Daoy (cell line): ENCODE measurements at regions not wholly inside any gene's neighbourhood (a gene's known extent, or its start where the extent isn't known, plus 50 kb on each side); places are given as distances from the start of the nearest gene placed in this dataset.

ENCODE experiments used
- DNase-seq: peaks from one replicate; pipeline ENCODE4 v3.0.0-alpha.2; 2015; ENCODE audit warnings: low read depth

DNA sequence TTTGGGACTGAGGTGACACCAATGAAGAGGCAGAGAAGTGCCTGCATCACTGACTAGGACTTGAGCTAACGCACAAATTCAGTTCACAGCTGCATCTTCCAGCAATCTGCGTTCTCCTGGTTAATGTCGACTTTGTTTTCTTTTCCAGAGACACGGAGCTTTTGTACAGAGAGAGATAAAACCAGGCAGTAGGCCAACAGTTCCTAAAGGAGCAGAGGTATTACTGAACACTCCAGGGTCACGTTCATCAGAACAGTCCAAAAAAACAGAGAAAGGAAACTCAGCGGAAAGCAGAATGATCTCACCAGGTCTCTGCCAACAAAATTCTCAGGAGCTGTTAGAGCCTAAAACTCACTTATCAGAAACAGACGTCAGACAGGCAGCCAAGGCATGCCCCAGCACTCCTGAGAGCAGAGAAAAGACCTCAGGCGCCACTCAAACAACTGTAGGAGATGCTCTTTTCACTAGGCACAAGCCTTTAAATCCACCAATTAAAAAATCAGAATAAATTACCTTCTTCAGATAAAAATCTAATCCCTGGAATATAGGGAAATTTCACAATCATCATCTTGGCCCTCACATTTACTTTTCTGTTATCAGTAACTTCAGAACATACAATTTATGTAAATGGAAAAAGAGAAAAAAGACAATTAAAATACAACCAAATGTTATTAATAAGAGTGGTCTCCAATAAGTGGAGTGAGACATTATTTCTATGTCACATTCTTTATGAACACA lies 95.9 kb upstream of the SPTBN1 start:
- peak; percentile 30 for DNase-seq

DNA sequence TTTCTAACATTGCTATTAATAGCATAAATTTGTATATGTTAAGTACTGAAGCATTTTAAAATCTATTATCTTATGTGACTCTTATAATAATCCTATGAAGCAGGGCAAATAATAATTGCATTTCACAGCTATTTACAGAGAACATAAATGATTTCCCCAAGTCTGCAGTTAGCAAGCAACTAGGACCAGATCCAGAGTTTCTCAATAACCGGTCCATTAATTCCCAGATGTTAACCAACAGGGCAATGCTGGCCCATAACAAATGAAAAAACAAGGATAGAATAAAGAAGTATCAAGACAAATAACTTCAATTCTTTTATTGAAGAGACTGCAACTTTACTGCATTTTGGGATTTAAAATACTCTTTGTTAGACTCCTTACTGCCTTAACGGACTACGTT lies 91.7 kb upstream of the SPTBN1 start:
- DNase-seq, result no peak

DNA sequence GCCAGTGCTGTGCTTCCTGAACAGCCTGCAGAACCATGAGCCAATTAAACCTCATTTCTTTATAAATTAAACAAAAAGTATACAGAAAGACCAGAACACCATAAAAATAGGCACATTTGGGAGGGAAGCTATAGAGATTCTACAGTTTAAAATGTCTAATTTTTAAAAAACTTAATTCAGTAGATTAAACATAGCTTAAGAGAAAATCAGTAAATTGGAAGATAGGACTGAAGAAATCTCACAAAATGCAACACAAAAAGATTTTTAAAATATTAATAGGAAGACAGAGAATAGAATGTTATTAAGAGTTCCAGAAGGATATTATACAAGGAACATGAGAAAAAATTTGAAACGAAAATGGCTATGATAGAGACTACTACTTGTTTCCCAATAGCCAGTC lies 90.5 kb upstream of the SPTBN1 start:
- DNase-seq, result no peak

DNA sequence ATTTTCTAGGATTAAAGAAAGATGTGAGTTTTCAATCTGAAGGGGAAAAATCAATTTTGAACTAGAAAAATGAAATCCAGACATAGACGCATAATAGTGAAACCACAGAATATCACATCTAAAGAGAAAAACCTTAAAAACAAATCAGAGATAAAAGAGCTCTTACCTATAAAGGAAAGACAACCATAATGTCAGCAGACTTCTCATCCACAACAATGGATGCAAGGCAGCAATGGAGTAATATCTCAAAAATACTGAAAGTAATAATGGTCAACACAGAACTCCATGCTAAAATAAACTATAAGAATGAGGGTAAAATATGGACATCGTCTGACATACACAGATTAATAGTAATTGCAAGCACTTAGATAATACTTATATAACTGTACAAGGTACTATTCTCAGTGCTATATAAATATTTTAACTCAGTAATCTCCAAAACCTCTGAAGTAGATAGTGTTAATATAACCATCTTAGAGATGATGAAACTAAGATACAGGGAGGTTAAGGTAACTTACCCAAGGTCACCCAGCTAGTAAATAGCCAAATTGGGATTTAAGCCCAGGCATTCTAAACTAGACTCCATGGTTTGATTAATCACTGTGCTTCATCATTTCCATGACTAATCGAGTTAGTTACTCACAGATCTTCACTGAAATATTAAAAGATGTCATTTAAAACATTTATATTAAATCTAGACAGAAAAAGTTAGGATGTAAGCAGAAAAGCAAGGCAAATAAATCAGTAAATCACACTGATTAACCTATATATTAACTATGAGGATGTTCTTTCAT lies 89.4 kb upstream of the SPTBN1 start:
- no peak for DNase-seq

DNA sequence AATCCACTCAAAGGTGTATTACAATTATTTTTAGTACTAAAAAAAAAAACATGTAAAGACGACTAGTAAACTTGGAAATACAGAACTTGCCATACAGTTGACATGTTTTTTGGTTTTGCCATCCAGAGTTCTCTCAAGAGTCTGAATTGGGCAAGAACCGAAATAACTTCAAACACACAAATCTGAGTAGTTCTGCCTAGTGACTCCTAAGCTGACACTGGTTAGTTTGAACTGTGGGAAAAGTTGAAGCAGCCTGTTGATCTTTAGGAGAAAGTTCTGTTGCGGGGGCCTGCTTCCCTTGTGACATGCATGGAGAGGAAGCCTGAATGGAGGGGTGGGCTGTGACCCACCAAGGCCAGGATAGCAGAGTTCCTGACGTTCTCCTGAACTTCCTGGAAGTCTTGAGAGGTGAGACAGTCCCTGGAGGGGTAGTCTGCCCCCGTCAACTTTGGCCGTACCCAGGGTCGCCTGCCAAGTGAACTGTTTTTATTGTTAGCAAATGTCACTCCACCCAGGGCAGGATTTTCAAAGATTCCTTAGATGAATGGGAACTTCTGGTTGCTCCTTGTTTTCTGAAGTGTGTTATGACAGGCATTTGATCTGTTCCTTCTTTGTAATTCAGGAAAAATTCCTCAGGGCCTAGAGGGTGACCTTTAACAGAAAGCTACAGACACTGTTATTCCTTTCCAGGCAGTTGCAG lies 85.6 kb upstream of the SPTBN1 start:
- DNase-seq, result no peak

DNA sequence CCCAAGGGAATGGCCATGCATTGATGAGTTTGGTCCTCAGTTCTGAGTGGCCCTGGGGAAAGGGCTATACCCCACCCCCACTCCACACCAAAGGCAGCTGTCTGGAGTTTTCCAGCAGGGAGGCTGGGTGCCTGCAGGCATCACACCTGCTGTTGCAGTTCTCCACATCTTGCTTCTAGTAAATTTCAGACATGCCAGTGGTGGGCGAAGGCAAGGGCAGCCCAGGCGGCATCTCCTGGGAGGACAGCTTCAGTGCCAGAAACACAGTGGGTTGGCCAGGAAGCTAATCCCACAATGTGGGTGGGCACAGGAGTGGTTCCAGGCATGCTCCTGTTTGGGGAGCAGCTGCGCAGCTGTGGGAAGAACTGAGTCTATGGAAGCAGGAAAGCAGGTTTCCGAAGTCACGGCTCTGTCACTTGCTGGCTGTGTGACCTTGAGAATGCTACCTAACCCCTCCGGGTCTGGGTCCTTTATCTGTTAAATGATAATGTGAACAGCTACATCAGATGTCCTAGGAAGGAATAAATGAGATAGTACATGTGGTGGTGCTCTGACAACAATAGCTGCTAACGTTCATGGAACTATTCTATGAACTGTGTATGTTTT lies 84.6 kb upstream of the SPTBN1 start:
- DNase-seq, result no peak

DNA sequence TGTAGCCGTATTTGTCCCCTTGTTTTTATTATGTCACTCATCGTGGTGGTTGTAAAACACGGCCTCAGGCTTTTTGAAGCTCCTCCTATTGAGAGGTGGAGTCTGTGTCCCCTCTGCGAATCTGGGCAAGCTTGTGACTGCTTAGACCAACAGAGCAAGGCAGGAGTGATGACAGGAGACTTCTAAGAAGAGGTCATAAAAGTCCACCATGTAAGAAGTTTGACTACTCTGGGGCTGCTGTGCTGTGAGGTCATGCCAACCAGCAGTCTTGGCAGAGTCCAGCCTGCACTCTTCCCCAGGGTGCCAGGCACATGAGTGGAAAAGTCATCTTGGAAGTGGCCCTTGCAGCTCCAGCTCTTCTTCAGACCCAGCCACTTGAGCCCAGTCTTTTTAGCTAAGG lies 83.8 kb upstream of the SPTBN1 start:
- no peak for DNase-seq

DNA sequence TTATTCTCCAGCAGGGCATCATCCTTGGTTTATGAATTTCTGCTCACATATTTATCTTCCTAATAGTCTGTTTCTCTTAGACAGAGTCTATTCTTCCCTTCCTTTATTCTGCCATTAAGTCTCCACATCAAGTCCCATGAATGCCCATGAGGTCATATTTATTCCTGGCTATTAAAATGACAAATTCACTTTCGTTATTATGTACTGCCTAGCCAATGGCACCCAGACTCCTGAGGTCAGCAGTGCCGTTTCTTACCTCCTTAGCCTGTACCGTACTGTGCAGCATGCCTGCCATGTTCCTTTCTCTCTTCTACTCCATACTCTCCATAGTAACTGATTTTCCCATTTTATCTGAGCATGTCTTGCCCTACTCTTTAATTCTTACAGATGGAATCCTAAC lies 82.3 kb upstream of the SPTBN1 start:
- DNase-seq, result no peak

DNA sequence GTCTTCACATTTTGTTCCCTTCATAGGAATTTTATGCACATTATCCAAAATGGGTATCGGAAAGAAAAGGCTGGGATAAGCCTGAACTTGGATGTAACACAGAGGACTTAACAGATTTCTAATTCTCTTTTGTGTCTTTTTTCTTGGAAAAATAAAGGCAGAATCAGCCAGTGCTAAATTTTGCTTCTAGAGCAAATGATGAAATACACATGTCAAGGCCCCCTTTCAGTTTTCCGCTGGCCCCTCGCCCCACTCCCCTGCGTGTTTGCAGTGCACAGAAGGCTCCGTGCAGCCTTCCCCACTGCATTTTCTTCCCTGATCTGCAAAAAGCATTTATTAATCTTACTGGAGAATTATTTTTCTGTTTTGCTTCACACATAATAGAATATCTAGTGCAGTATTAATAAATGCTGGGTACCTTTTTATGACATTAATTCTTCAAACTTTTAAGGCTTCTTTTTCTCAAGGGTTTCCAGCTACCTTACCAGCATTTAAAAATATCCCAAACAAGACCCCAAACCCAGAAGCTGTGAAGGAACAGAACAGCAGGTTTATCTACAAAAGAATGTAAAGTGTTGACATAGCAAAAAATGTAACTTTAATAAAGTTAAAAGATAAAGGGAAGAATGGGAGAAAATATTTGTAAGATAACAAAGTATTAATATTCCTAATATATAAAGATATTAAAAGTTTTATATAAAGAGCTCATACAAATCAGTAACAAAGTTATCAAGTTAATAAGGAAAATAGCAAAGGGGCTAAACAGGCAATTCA lies 81.3 kb upstream of the SPTBN1 start:
- no peak for DNase-seq

DNA sequence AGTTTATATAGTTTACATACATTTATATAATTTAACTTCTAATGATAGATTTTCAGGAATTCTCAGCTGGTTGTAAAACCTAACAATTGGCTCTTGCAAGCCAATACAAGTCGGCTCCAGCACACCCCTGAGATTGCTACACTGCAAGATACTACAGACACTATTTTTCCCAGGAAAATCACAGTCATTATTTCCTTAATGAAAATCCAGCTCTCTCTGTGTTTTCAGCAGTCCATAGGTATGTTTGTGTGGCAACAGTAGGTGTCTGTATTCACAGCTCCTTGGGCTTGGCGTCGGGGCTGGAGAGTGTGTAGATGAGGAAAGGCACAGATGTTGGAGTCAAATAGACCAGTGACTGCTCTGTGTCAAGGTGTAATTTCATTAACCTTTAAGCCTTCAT lies 78.7 kb upstream of the SPTBN1 start:
- no peak for DNase-seq

DNA sequence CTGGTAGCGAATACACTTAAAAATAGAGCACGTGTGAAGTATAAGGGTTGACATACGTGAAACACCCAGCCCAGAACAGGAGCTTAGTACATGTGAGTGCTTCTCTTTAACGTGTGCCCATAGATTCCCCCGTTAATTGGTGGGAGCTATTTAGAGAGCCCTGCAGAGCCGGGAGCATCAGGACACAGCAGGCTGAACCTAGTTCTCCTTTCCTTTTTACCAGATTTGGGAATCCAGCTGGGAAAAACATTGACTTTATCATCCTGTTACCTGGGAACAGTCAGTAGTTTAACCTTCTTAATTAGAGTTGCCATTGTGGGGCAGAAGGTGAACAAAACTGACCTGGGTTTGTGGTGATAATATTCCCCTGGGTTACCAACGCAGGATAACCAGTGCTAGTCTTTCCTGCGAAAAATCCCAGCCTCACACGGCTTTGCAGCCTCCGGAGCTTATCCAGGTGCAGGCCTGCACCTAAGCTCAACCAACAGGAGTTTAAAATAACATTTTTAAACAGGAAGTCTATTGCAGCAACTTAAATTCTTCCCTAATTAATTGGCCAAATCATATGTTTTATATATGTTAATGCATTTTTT lies 78.1 kb upstream of the SPTBN1 start:
- DNase-seq, result no peak

DNA sequence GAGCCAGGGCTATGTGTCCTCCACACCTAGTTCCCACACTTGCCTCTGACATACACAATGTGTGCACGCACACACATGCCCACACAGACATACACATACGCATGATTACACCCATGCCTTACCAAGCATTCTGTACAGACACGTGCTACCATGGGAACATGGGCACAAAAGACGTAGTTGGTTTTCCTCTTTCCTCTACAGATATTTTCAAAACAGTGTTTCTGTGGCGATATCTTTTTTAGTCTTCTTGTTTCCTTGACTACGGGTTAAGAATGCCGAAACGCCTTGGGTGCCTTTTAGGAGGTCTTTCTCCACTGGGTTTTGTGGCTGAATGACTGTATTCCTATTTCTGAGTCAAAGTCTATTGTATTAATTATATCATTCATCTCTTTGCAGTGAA lies 75.5 kb upstream of the SPTBN1 start:
- DNase-seq, result no peak

DNA sequence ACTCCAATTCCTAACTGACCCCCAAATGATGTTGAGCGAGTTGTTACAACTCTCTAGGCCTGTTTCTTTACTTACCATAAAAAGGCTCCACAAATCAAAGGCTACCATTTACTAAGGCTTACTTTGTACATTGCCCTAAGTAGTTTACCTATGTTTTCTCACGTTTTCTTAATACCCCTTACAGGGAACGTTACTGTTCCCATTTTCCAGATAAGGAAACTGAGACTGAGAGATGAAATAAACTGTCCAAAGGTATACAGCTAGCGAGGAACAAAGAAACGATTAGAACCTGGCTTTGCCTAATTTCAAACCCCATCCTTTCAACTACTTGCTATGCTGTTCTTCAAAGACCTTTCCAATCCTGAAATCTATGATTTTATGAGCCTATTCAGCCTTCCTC lies 74.8 kb upstream of the SPTBN1 start:
- DNase-seq, result no peak

DNA sequence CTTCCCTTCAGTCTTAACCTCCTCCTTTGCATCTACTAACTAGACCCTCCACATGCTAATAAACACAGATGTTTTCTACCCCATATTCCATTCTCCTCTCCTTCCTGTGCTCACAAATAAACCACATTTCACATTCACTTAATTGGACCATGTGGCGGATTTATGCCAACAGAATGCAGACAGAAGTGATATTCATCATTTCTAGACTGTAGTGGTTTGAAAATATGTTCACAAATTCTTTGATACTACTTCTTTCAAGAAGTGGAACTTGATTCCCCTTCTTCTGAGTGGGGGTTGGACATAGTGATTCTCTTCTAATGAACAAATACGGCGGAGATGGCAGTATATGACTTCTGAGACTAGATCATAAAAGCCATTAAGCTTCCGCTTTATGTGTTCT lies 73.5 kb upstream of the SPTBN1 start:
- DNase-seq, result no peak

DNA sequence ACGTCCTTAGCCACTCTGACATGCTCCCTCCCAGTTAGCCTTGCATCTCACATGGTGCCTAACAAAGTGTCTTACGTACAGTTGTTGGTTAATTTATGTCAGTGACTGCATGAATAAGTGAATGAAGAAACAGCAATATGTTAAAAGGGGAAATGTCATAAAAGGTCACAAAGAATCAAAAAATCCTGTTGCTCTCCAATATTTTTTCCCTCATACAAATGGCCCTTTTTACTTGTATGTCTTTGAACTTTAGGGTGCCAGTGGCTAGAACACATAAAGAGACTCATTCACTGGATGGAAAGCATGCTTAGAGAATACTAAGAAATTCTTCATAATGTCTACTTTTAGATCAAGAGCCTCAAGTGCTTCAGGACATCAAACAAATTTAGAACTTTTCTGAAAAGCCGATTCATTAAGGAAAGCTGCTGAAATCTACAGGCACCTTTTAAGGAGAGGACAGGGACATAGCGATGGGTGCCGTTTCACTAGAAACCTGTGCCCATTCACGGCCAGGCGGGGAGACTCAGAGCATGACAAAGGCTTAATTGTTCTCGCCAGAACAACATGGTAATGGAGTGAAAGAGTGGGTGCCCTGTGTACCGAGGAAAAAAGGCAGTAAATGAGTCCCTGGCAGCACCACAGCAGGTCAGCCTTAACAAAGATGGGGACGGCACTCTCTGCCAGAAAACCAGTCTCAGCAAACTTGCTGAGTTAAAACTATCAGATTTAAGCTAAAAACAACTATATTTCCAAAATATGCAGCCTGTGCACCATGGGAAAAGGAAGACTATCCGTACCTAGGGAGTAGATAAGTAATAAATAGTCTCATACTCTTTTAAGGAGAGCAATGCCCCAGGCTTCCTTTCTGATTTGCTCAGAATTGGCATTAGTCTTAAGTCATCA lies 71.6 kb upstream of the SPTBN1 start:
- DNase-seq, result no peak

DNA sequence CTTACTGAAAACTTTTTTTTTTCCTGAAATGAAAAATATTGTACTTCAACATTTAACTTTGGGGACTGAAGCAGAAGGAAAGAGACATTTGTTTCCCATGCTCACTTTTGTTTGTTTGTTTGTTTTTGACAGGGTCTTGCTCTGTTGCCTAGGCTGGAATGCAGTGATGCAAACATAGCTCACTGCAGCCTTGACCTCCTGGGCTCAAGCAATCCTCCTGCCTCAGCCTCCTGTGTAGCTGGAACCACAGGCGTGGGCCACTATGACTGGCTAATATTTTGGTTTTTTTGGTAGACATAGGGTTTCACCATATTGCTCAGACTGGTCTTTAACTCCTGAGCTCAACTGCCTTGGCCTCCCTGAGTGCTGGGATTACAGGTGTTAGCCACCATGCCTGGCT lies 70.9 kb upstream of the SPTBN1 start:
- DNase-seq, result no peak

DNA sequence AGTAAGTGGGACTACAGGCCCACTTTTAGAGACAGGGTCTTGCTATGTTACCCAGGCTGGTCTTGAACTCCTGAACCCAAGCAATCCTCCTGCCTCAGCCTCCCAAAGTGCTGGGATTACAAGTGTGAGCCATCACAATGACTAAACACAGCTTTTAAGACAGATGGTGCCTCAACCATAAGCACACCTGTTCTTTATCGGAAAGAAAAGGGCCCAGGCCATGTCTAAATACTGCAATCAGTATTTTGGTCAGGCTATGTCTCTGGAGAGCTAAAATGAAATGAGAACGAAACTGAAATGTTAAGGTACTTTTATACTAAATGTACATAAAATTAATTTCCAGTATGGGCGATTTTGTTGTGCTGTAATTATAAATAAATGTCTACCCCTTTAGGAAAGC lies 69.5 kb upstream of the SPTBN1 start:
- DNase-seq, result no peak

DNA sequence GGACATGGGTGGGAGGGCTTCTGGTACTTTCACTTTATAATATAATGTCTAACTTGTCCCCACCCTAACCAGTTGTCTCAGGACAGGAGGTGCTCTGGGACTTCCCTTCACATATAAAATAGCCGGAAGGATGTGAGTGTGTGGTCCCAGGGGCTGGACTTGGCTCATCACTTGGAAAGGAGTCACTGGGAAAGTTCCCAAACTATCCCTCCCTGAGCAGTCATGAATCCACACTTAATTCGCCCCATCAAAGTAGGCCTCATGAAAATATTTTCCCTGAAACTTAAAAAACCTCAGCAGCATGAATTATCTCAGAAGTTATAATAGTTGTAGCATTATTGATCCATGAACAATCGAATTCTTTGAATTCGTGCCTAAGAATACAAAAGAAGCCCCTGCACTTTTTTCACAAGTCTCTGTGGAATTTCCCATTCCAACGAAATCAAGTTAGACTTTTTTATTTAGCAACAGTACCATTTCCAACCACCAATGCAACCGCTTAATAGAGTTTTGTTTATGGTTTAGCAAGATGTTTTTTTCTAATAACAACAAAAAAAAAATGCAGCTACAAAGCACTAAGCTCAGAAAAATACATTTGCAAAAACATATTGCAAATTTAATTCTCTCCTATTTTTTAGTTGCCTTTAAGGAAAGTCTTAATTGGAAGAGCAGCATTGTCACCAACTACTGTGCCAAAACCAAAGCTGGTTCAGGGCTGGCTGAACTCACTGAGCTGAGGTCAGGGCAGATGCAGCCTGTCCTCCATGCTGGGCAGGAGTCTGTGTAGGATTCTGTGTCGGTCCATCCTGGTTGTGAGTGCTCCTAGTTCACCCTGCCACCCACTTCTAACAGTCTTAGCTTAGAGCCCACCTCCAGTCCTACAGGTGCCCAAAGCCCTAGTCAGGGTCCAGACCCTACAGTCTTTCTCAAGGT lies 68.8 kb upstream of the SPTBN1 start:
- DNase-seq, result peak; percentile 54

DNA sequence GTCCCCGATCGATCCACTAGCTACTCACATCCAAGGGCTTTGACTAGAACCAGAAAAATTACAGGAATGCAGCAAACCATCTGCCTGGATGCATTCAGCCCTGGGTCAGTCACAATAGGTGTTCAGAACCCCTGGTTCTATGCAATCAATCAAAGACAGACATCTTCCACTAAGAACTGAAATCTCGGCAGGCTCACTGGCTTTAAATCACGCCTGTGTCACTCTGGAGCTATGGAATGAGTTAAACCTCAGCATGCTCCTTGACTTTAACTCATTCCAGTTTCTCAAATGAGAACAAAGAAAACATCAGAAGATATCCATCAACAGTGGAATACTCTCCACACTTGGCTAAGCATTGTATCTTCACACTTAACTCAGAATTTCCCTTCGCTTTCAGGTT lies 68.1 kb upstream of the SPTBN1 start:
- DNase-seq, result no peak
